Neural cell (in vitro differentiated cells): ENCODE measurements at regions not wholly inside any gene's neighbourhood (a gene's known extent, or its start where the extent isn't known, plus 50 kb on each side); places are given as distances from the start of the nearest gene placed in this dataset.

Source experiments
- H2AFZ ChIP-seq: fragments of 200-600, 300-800 bp; sonication (generic), shearing (Covaris generic); 2 replicates; pipeline ENCODE4 v1.6.0; 2014; ENCODE audit warnings: low read depth, mild to moderate bottlenecking, antibody characterized with exemption, low read length, moderate library complexity
- H3F3A ChIP-seq: fragments of 200-600 bp; shearing (Covaris generic); 2 replicates; pipeline ENCODE4 v1.6.1; 2016; ENCODE audit warnings: mild to moderate bottlenecking, moderate library complexity, mixed read lengths, antibody characterized with exemption, low read length; ENCODE audit not compliant: insufficient read depth, poor library complexity, severe bottlenecking
- H3K27ac ChIP-seq: fragments of 200-600, 300-800 bp; sonication (generic), shearing (Covaris generic); 2 replicates; pipeline ENCODE4 v1.5.1; 2014; ENCODE audit warnings: mild to moderate bottlenecking, low read length, moderate library complexity
- H3K27me3 ChIP-seq: fragments of 300-800, 200-600 bp; sonication (generic), shearing (Covaris generic); 2 replicates; pipeline ENCODE4 v1.6.0; 2014; ENCODE audit warnings: mild to moderate bottlenecking, low read depth, low read length, moderate library complexity; ENCODE audit not compliant: insufficient read depth
- H3K36me3 ChIP-seq: fragments of 300-800, 200-600 bp; sonication (generic), shearing (Covaris generic); 2 replicates; pipeline ENCODE4 v1.5.1; 2014; ENCODE audit warnings: mild to moderate bottlenecking, antibody characterized with exemption, low read length, moderate library complexity; ENCODE audit not compliant: insufficient read depth
- H3K4me2 ChIP-seq: fragments of 300-800, 200-600 bp; sonication (generic), shearing (Covaris generic); 2 replicates; pipeline ENCODE4 v1.6.0; 2014; ENCODE audit warnings: mild to moderate bottlenecking, low read length
- H3K4me3 ChIP-seq: fragments of 300-800, 200-600 bp; sonication (generic), shearing (Covaris generic); 2 replicates; pipeline ENCODE4 v1.5.1; 2014; ENCODE audit warnings: mild to moderate bottlenecking, low read length, moderate library complexity
- H3K79me2 ChIP-seq: fragments of 200-600 bp; shearing (Covaris generic); replicated peaks from 2 replicates; pipeline ENCODE4 v1.6.0; 2014; ENCODE audit warnings: mild to moderate bottlenecking, low read length, moderate library complexity; ENCODE audit not compliant: insufficient read depth
- H3K9ac ChIP-seq: fragments of 300-800, 200-600 bp; sonication (generic), shearing (Covaris generic); 2 replicates; pipeline ENCODE4 v1.6.1; 2016; ENCODE audit warnings: mild to moderate bottlenecking, low read length, mixed read lengths
- H3K9me2 ChIP-seq: fragments of 200-600 bp; shearing (Covaris generic); 2 replicates; pipeline ENCODE4 v1.6.1; 2016; ENCODE audit warnings: mild to moderate bottlenecking, low read length, mixed read lengths; ENCODE audit not compliant: insufficient read depth
- H3K9me3 ChIP-seq: fragments of 200-600, 300-800 bp; sonication (generic), shearing (Covaris generic); 2 replicates; pipeline ENCODE4 v1.6.1; 2016; ENCODE audit warnings: mild to moderate bottlenecking, mixed run types, low read length, moderate library complexity, mixed read lengths
- H4K20me1 ChIP-seq: fragments of 200-600 bp; shearing (Covaris generic); 2 replicates; pipeline ENCODE4 v1.6.1; 2016; ENCODE audit warnings: mild to moderate bottlenecking, mixed run types; ENCODE audit not compliant: insufficient read depth
- EP300 ChIP-seq: fragments of 450-650 bp; conservative IDR thresholded peaks from 2 replicates; pipeline ENCODE4 v1.6.1; 2014; ENCODE audit warnings: antibody characterized with exemption, mild to moderate bottlenecking, moderate library complexity; ENCODE audit not compliant: poor library complexity, severe bottlenecking
- EZH2 ChIP-seq: fragments of 200-600, 300-800 bp; shearing (Covaris generic), sonication (generic); IDR thresholded peaks from 2 replicates; pipeline ENCODE4 v1.6.1; 2014; ENCODE audit warnings: antibody characterized with exemption, low read length, borderline replicate concordance, mild to moderate bottlenecking; ENCODE audit not compliant: insufficient read depth, poor library complexity, severe bottlenecking
- MXI1 ChIP-seq: fragments of 450-650 bp; conservative IDR thresholded peaks from 2 replicates; pipeline ENCODE4 v1.6.1; 2014; ENCODE audit warnings: antibody characterized with exemption, mild to moderate bottlenecking; ENCODE audit not compliant: poor library complexity, severe bottlenecking
- POLR2AphosphoS5 ChIP-seq: IDR thresholded peaks from 2 replicates; pipeline ENCODE4 v1.6.1; 2012
- RAD21 ChIP-seq: fragments of 450-650 bp; conservative IDR thresholded peaks from 2 replicates; pipeline ENCODE4 v1.6.1; 2014; ENCODE audit warnings: antibody characterized with exemption, mild to moderate bottlenecking, moderate library complexity
- SMC3 ChIP-seq: fragments of 450-650 bp; conservative IDR thresholded peaks from 2 replicates; pipeline ENCODE4 v1.6.1; 2014; ENCODE audit warnings: antibody characterized with exemption, mild to moderate bottlenecking, moderate library complexity; ENCODE audit not compliant: poor library complexity
- TAF1 ChIP-seq: IDR thresholded peaks from 2 replicates; pipeline ENCODE4 v1.6.1; 2012; ENCODE audit warnings: low read depth
- TF ChIP-seq, protein P1 (sequence below): IDR thresholded peaks from 2 replicates; pipeline ENCODE4 v1.6.1; 2012; ENCODE audit warnings: borderline replicate concordance
- TF ChIP-seq, protein P2 (sequence below): fragments of 450-650 bp; IDR thresholded peaks from 2 replicates; pipeline ENCODE4 v1.5.1; 2014; ENCODE audit warnings: antibody characterized with exemption, mild to moderate bottlenecking, moderate library complexity; ENCODE audit not compliant: poor library complexity, severe bottlenecking

DNA sequence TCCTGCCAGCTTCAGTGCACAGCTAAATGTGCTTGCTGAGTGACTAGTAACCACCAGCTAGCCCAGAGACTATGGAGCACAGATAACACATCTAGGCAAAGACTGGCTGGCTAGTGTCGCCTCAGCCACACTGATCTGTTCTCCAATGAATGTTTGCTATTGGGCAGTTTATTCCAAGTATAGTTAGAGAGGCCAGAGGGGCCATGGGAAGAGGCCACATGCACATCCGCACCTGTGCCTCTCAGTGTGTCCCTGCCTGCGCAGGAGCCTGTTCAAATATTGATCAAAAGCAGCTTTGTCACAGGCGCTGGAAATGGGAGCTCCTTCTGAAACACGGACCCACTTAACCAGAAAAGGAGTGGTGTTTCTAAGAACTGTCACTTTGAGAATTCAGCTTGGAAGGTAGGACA, 51.3 kb upstream of the ATP1A1 start:
- H3K27ac ChIP-seq = no peak overlapping the region
- no peak overlapping the region for H3K4me3 ChIP-seq
- no peak overlapping the region for H2AFZ ChIP-seq
- H3K36me3 ChIP-seq = no peaks in the 10 kb centered on the region
- no peaks in the 10 kb centered on the region for H4K20me1 ChIP-seq
- no peaks in the 10 kb centered on the region for H3K27me3 ChIP-seq
- H3K9me3 ChIP-seq = no peaks in the 10 kb centered on the region
- no peak overlapping the region for H3K9ac ChIP-seq
- H3K4me2 ChIP-seq = no peak overlapping the region
- H3F3A ChIP-seq = no peaks in the 10 kb centered on the region
- H3K79me2 ChIP-seq = no peaks in the 10 kb centered on the region
- H3K9me2 ChIP-seq = no peaks in the 10 kb centered on the region
- no peak for TF ChIP-seq TAF1
- TF ChIP-seq SMC3 = no peak
- TF ChIP-seq, protein P1, sequence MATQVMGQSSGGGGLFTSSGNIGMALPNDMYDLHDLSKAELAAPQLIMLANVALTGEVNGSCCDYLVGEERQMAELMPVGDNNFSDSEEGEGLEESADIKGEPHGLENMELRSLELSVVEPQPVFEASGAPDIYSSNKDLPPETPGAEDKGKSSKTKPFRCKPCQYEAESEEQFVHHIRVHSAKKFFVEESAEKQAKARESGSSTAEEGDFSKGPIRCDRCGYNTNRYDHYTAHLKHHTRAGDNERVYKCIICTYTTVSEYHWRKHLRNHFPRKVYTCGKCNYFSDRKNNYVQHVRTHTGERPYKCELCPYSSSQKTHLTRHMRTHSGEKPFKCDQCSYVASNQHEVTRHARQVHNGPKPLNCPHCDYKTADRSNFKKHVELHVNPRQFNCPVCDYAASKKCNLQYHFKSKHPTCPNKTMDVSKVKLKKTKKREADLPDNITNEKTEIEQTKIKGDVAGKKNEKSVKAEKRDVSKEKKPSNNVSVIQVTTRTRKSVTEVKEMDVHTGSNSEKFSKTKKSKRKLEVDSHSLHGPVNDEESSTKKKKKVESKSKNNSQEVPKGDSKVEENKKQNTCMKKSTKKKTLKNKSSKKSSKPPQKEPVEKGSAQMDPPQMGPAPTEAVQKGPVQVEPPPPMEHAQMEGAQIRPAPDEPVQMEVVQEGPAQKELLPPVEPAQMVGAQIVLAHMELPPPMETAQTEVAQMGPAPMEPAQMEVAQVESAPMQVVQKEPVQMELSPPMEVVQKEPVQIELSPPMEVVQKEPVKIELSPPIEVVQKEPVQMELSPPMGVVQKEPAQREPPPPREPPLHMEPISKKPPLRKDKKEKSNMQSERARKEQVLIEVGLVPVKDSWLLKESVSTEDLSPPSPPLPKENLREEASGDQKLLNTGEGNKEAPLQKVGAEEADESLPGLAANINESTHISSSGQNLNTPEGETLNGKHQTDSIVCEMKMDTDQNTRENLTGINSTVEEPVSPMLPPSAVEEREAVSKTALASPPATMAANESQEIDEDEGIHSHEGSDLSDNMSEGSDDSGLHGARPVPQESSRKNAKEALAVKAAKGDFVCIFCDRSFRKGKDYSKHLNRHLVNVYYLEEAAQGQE = no peak
- TF ChIP-seq, protein P2, sequence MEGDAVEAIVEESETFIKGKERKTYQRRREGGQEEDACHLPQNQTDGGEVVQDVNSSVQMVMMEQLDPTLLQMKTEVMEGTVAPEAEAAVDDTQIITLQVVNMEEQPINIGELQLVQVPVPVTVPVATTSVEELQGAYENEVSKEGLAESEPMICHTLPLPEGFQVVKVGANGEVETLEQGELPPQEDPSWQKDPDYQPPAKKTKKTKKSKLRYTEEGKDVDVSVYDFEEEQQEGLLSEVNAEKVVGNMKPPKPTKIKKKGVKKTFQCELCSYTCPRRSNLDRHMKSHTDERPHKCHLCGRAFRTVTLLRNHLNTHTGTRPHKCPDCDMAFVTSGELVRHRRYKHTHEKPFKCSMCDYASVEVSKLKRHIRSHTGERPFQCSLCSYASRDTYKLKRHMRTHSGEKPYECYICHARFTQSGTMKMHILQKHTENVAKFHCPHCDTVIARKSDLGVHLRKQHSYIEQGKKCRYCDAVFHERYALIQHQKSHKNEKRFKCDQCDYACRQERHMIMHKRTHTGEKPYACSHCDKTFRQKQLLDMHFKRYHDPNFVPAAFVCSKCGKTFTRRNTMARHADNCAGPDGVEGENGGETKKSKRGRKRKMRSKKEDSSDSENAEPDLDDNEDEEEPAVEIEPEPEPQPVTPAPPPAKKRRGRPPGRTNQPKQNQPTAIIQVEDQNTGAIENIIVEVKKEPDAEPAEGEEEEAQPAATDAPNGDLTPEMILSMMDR = no peak
- no peak for TF ChIP-seq RAD21
- no peak for TF ChIP-seq EP300
- no peak for TF ChIP-seq MXI1
- TF ChIP-seq EZH2 = no peak
- no peak for TF ChIP-seq POLR2AphosphoS5

- no peaks in the 10 kb centered on the region for H3K36me3 ChIP-seq
- H3F3A ChIP-seq = no peaks in the 10 kb centered on the region
- no peak overlapping the region for H3K9ac ChIP-seq
- TF ChIP-seq MXI1 (no peak), EP300 (no peak), RAD21 (no peak), SMC3 (no peak), EZH2 (no peak), TAF1 (no peak), POLR2AphosphoS5 (no peak)
- TF ChIP-seq, protein P1 = no peak
- TF ChIP-seq, protein P2 = no peak
- no peak overlapping the region for H3K27ac ChIP-seq
- no peak overlapping the region for H3K4me3 ChIP-seq
- no peaks in the 10 kb centered on the region for H3K9me3 ChIP-seq
- H3K79me2 ChIP-seq = no peaks in the 10 kb centered on the region
- H3K9me2 ChIP-seq = no peaks in the 10 kb centered on the region
- H3K27me3 ChIP-seq = no peaks in the 10 kb centered on the region
- no peak overlapping the region for H3K4me2 ChIP-seq
- H2AFZ ChIP-seq = no peak overlapping the region
- H4K20me1 ChIP-seq = no peaks in the 10 kb centered on the region
These were observed 50.2 kb upstream of the ATP1A1 start for GRCh38 chr1:116322752-116323405.
